GM12878 (cell line): ENCODE measurements at regions not wholly inside any gene's neighbourhood (a gene's known extent, or its start where the extent isn't known, plus 50 kb on each side); places are given as distances from the start of the nearest gene placed in this dataset.

Experiments
- ATAC-seq: fragments of 200-7000 bp; cut with Tn5 transposase; 3 replicates; pipeline ENCODE4 v1.9.1; 2020; ENCODE audit warnings: mild to moderate bottlenecking, moderate library complexity
- BruUV-seq: library from RNA; stranded (reverse); fragments of 400-500 nt; replicated peaks from 2 replicates; lab custom pipeline; 2021; lab: Mats Ljungman, UMichigan
- CTCF ChIA-PET: fragments of 300-600 bp; sonication (Branson Sonifier 250); formaldehyde crosslinking; extraction: SDS; loops from one replicate; lab custom pipeline; 2021; ENCODE audit warnings: inconsistent platforms; lab: Yijun Ruan, JAX
- POLR2A ChIA-PET: fragments of 350-600 bp; formaldehyde crosslinking; extraction: SDS; loops from one replicate; lab custom pipeline; 2021; ENCODE audit warnings: inconsistent platforms; lab: Charles Lee
- RAD21 ChIA-PET: fragments of 300-600 bp; sonication (Branson Sonifier 250); formaldehyde crosslinking; loops from one replicate; lab custom pipeline; 2023; ENCODE audit warnings: antibody characterized with exemption; ENCODE audit not compliant: unreplicated experiment; lab: Charles Lee
- SMC1A ChIA-PET: fragments of 300-600 bp; sonication (Branson Sonifier 250); formaldehyde crosslinking; loops from one replicate; lab custom pipeline; 2023; ENCODE audit not compliant: unreplicated experiment, uncharacterized antibody; lab: Charles Lee
- DNase-seq: peaks from one replicate; pipeline ENCODE4 v3.0.0-alpha.2; 2011; ENCODE audit warnings: low read depth, low spot score
- FAIRE-seq: peaks from 3 replicates; lab custom pipeline; 2011; peaks lifted over from hg19 to GRCh38; lab: Jason Lieb, UNC
- H2AFZ ChIP-seq: 2 replicates; pipeline ENCODE4 v1.6.0; 2011; ENCODE audit warnings: low read depth, low read length, control low read depth; ENCODE audit not compliant: control insufficient read depth
- H3K27ac ChIP-seq: 2 replicates; pipeline ENCODE4 v1.5.1; 2011; ENCODE audit warnings: control low read depth; ENCODE audit not compliant: control insufficient read depth, insufficient read depth
- H3K27me3 ChIP-seq, 2 experiments: replicated peaks in 1 of 2; 2 replicates each; pipeline versions ENCODE4 v1.6.0 to v1.6.1; 2011; ENCODE audit warnings: low read length in 1 of 2; ENCODE audit not compliant: control insufficient read depth in 2 of 2, insufficient read depth in 2 of 2
- H3K36me3 ChIP-seq, 2 experiments: 2 replicates each; pipeline ENCODE4 v1.5.1; 2011; ENCODE audit warnings: low read length in 1 of 2; ENCODE audit not compliant: control insufficient read depth in 2 of 2, insufficient read depth in 2 of 2
- H3K4me1 ChIP-seq: 2 replicates; pipeline ENCODE4 v1.6.1; 2011; ENCODE audit warnings: mild to moderate bottlenecking, low read length, moderate library complexity, mixed read lengths; ENCODE audit not compliant: control insufficient read depth, insufficient read depth
- H3K4me2 ChIP-seq: 2 replicates; pipeline ENCODE4 v1.6.0; 2011; ENCODE audit warnings: control low read depth; ENCODE audit not compliant: control insufficient read depth, insufficient read depth
- H3K4me3 ChIP-seq: fragments of 200-600 bp; sonication (generic); 2 replicates; pipeline ENCODE4 v1.5.1; 2016
- H3K79me2 ChIP-seq: 2 replicates; pipeline ENCODE4 v1.6.0; 2011; ENCODE audit warnings: low read length; ENCODE audit not compliant: control insufficient read depth, insufficient read depth
- H3K9ac ChIP-seq: 2 replicates; pipeline ENCODE4 v1.8.0; 2011; ENCODE audit warnings: low read length, control low read depth, mixed read lengths; ENCODE audit not compliant: control insufficient read depth, insufficient read depth
- H3K9me3 ChIP-seq: replicated peaks from 3 replicates; pipeline ENCODE4 v1.5.1; 2011; ENCODE audit warnings: mild to moderate bottlenecking, low read length; ENCODE audit not compliant: control insufficient read depth, insufficient read depth
- H4K20me1 ChIP-seq: 2 replicates; pipeline ENCODE4 v1.6.0; 2011; ENCODE audit not compliant: control insufficient read depth, insufficient read depth
- CEBPZ ChIP-seq: fragments of 150-350 bp; IDR thresholded peaks from 2 replicates; pipeline ENCODE4 v1.6.1; 2016; ENCODE audit warnings: low read depth, low read length
- CHD1 ChIP-seq: IDR thresholded peaks from 2 replicates; pipeline ENCODE4 v1.6.1; 2012; ENCODE audit warnings: low read depth, low read length, improper control_type of control experiment
- DPF2 ChIP-seq: fragments of 450-650 bp; IDR thresholded peaks from 2 replicates; pipeline ENCODE4 v1.6.1; 2017; ENCODE audit warnings: mild to moderate bottlenecking
- ETV6 ChIP-seq, 2 experiments: fragments of 450-650 bp in 1 of 2; IDR thresholded peaks in 1 of 2; conservative IDR thresholded peaks in 1 of 2; 2 replicates each; pipeline ENCODE4 v1.6.1; 2014; ENCODE audit warnings: antibody characterized with exemption in 1 of 2, borderline replicate concordance in 1 of 2, low read depth in 1 of 2, mild to moderate bottlenecking in 1 of 2, moderate library complexity in 1 of 2
- FOXM1 ChIP-seq: IDR thresholded peaks from 2 replicates; pipeline ENCODE4 v1.6.1; 2012; ENCODE audit warnings: low read depth, mild to moderate bottlenecking, inconsistent platforms, low read length, moderate library complexity
- IRF3 ChIP-seq: fragments of 450-650 bp; IDR thresholded peaks from 2 replicates; pipeline ENCODE4 v1.6.1; 2014; ENCODE audit warnings: mild to moderate bottlenecking
- NFYB ChIP-seq: IDR thresholded peaks from 2 replicates; pipeline ENCODE4 v1.6.1; 2011; ENCODE audit warnings: low read depth, mild to moderate bottlenecking, low read length, improper control_type of control experiment, moderate library complexity; ENCODE audit not compliant: insufficient read depth
- PBX3 ChIP-seq: IDR thresholded peaks from 2 replicates; pipeline ENCODE4 v1.6.1; 2011; ENCODE audit warnings: mild to moderate bottlenecking, low read depth, low read length, moderate library complexity; ENCODE audit not compliant: insufficient replicate concordance
- TARDBP ChIP-seq: IDR thresholded peaks from 2 replicates; pipeline ENCODE4 v1.6.1; 2016; ENCODE audit warnings: borderline replicate concordance
- USF1 ChIP-seq: IDR thresholded peaks from 2 replicates; pipeline ENCODE4 v1.6.1; 2011; ENCODE audit warnings: borderline replicate concordance, low read depth, mild to moderate bottlenecking, moderate library complexity, mixed read lengths, low read length; ENCODE audit not compliant: insufficient read depth; ENCODE audit errors: extremely low read length
- WGBS: methylation state at CpG from one replicate; pipeline ENCODE4 v1.1.6; 2016; ENCODE audit warnings: low lambda C conversion rate; ENCODE audit not compliant: insufficient replicate concordance, insufficient coverage; ENCODE audit errors: missing lambda C conversion rate; 5-methylcytosine and 5-hydroxymethylcytosine counted together
- in situ Hi-C: fragments of 300-500 bp; cut with MboI; formaldehyde crosslinking; loops from 9 replicates; pipeline ENCODE4 v1.14.3; 2018; ENCODE audit warnings: mixed read lengths
- intact Hi-C: fragments of 100-400 bp; cut with micrococcal nuclease; formaldehyde crosslinking; loops from one replicate; pipeline ENCODE4 v1.14.2; 2022; ENCODE audit not compliant: unreplicated experiment
- TF ChIP-seq, protein P1 (sequence below): fragments of 450-650 bp; IDR thresholded peaks from 2 replicates; pipeline ENCODE4 v1.6.1; 2016; ENCODE audit warnings: mild to moderate bottlenecking
- TF ChIP-seq, protein P2 (sequence below), 3 experiments: IDR thresholded peaks in 2 of 3; conservative IDR thresholded peaks in 1 of 3; 2 replicates each; pipeline ENCODE4 v1.5.1; 2011; ENCODE audit warnings: low read depth in 3 of 3, low read length in 3 of 3, mild to moderate bottlenecking in 3 of 3, control low read depth in 2 of 3, moderate library complexity in 2 of 3, inconsistent platforms in 1 of 3, mixed read lengths in 1 of 3; ENCODE audit not compliant: control insufficient read depth in 2 of 3, insufficient read depth in 1 of 3; ENCODE audit errors: extremely low read depth in 1 of 3

- no peak overlapping the region for H3K4me2 ChIP-seq
- H3K27me3 ChIP-seq: no peaks in the 10 kb centered on the region
- POLR2A ChIA-PET: no interaction called here
- SMC1A ChIA-PET: no interaction called here
- no peak overlapping the region for H3K9ac ChIP-seq
- CTCF ChIA-PET: no interaction called here
- no peaks in the 10 kb centered on the region for H3K4me1 ChIP-seq
- H3K4me3 ChIP-seq: no peak overlapping the region
- no TSS peak for BruUV-seq
- no peaks in the 10 kb centered on the region for H4K20me1 ChIP-seq
- ATAC-seq (no peak), DNase-seq (no peak), FAIRE-seq (no peak)
- H3K9me3 ChIP-seq: no peaks in the 10 kb centered on the region
- H3K27ac ChIP-seq: no peak overlapping the region
- TF ChIP-seq ETV6 (conservative IDR thresholded peaks at IDR 0.05 in 1 of 2, IDR thresholded peaks at IDR 0.05 in 1 of 2; ENCODE audit: borderline replicate concordance in 1 of 2, low read depth in 1 of 2): no peak
- no peak for TF ChIP-seq DPF2
- no peak for TF ChIP-seq FOXM1
- TF ChIP-seq CHD1: no peak
- TF ChIP-seq, protein P1, sequence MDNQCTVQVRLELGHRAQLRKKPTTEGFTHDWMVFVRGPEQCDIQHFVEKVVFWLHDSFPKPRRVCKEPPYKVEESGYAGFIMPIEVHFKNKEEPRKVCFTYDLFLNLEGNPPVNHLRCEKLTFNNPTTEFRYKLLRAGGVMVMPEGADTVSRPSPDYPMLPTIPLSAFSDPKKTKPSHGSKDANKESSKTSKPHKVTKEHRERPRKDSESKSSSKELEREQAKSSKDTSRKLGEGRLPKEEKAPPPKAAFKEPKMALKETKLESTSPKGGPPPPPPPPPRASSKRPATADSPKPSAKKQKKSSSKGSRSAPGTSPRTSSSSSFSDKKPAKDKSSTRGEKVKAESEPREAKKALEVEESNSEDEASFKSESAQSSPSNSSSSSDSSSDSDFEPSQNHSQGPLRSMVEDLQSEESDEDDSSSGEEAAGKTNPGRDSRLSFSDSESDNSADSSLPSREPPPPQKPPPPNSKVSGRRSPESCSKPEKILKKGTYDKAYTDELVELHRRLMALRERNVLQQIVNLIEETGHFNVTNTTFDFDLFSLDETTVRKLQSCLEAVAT: no peak
- no peak for TF ChIP-seq IRF3
- no peak for TF ChIP-seq PBX3
- TF ChIP-seq USF1: no peak
- TF ChIP-seq CEBPZ: no peak
- TF ChIP-seq NFYB: no peak
- TF ChIP-seq TARDBP: no peak
- TF ChIP-seq, protein P2, sequence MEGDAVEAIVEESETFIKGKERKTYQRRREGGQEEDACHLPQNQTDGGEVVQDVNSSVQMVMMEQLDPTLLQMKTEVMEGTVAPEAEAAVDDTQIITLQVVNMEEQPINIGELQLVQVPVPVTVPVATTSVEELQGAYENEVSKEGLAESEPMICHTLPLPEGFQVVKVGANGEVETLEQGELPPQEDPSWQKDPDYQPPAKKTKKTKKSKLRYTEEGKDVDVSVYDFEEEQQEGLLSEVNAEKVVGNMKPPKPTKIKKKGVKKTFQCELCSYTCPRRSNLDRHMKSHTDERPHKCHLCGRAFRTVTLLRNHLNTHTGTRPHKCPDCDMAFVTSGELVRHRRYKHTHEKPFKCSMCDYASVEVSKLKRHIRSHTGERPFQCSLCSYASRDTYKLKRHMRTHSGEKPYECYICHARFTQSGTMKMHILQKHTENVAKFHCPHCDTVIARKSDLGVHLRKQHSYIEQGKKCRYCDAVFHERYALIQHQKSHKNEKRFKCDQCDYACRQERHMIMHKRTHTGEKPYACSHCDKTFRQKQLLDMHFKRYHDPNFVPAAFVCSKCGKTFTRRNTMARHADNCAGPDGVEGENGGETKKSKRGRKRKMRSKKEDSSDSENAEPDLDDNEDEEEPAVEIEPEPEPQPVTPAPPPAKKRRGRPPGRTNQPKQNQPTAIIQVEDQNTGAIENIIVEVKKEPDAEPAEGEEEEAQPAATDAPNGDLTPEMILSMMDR (IDR thresholded peaks at IDR 0.05 in 2 of 3, conservative IDR thresholded peaks at IDR 0.05 in 1 of 3; ENCODE audit: control insufficient read depth in 2 of 3, extremely low read depth in 1 of 3, insufficient read depth in 1 of 3, low read depth in 3 of 3, low read length in 3 of 3): no peak
- WGBS: 42% methylated on average over 4 of the region's 4 CpGs
- intact Hi-C loops (no loop called here), in situ Hi-C loops (no loop called here)
- H3K36me3 ChIP-seq: no peaks in the 10 kb centered on the region
- no peak overlapping the region for H2AFZ ChIP-seq
- no peaks in the 10 kb centered on the region for H3K79me2 ChIP-seq
- RAD21 ChIA-PET: no interaction called here
Measured at GRCh38 chr2:21727101-21727500, 603.3 kb downstream of the TDRD15 start.
